Hindlimb muscle (tissue), 1 donor: ENCODE measurements at regions not wholly inside any gene's neighbourhood (a gene's known extent, or its start where the extent isn't known, plus 50 kb on each side); places are given as distances from the start of the nearest gene placed in this dataset.
"Not testable (repeated sequence)": the region's sequence is repeated elsewhere in the genome, so short reads cannot be mapped to it uniquely, and the experiment has no call there.

Experiments used
- DNase-seq: peaks from one replicate; pipeline ENCODE4 v3.0.0-alpha.2; 2013

GRCh38 chr4:178192611-178193010 lies 750.4 kb upstream of the AGA start:
- DNase-seq: no peak

- DNase-seq: no peak
Observed at GRCh38 chr4:178196751-178197374, 754.6 kb upstream of the AGA start.

- no peak for DNase-seq
Observed at GRCh38 chr4:178198691-178199090, 756.5 kb upstream of the AGA start.

DNA sequence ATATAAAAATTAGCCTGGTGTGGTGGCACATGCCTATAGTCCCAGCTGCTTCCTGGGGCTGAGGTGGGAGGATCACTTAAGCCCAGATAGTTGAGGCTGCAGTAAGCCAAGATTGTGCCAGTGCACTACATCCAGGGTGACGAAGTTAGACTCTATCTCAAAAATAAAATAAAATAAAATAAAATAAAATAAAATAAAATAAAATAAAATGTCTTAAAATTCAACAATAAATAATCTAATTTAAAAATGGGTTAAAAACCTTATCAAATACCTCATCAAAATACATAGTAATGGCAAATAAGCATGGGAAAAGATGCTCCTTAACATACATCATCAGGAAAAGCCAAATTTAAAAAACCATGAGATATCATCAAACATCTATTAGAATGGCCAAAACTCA lies 760.2 kb upstream of the AGA start:
- no peak for DNase-seq

DNA sequence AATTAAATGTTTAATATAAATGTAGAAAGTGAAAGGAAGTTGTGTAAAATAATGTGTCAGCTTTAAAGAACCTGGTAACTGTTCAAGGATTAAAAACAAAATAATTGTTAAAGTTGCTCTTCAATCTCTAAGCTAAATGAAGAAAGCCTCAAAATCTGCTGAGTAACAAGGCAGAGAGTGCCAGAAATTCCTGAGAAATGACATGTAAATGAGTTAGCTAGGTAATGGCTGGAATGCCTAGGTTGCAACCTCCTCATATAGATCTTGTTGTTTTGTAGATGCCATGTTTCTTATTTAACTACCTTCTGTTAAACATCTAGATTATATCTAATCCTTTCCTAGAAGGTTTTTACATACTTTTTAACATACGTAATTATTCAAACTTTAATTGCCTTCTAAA lies 763.6 kb upstream of the AGA start:
- no peak for DNase-seq

DNA sequence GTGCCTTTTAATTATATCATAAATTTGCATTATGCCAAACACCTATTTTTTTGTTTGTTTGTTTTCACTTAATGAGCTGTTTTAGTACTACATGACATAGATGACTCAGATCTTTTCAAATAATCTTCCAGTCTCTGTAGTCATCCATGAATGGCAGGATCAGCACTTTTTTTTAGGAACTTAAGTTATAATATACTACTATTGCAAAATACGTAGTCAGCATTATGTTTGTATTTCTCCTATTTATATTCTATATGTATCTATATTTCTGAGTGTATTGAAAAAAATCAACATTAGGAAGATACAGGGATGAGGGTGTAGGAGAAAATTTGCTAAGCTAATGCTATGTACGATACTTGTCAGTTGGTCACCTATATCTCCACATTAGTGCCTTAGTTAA lies 773.1 kb upstream of the AGA start:
- no peak for DNase-seq

DNA sequence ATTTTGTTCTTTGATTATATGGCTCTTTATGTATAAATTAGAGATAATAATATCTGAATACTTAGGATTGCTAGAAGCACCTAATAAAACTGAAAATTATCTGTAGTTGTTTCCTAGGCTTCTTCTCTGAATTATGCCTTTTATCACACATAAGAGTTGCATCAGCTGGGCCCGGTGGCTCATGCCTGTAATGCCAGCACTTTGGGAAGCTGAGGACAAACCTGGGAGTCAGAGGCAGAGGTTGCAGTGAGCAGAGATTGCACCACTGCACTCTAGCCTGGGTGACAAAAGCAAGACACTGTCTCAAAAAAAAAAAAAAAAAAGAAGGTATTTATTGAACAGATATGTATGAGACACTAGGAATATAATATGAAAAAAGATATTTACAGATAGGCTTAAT lies 773.5 kb upstream of the AGA start:
- DNase-seq: no peak

DNA sequence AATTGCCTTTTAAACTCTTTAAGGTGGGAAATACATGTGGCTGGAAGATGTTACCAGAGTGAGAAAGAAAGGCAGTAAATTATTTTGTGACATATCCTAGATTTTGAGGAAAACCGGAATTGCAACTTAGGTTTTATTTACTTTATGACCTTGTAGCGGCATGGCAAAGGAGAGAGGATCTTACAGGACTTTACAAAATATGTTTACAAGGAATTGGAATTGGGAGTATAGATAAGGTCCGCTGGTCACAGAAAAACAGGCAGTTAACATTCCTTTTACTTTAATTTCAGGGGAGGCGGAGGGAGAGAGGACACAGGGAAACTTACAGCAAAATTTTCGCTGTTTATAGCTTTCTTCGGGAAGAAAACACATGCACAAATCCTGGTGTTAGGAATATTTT lies 784.2 kb upstream of the AGA start:
- not testable (repeated sequence) for DNase-seq

DNA sequence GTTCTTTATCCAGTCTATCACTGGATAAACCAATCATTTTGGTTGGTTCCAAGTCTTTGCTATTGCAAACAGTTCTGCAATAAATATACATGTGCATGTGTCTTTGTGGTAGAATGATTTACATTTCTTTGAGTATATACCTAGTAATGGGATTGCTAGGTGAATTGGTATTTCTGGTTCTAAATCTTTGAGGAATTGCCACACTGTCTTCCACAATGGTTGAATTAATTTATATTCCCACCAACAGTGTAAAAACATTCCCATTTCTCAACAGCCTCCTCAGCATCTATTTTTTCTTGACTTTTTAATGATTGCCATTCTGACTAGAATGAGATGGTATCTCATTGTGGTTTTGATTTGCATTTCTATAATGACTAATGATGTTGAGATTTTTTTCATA lies 791.7 kb upstream of the AGA start:
- DNase-seq: no peak

DNA sequence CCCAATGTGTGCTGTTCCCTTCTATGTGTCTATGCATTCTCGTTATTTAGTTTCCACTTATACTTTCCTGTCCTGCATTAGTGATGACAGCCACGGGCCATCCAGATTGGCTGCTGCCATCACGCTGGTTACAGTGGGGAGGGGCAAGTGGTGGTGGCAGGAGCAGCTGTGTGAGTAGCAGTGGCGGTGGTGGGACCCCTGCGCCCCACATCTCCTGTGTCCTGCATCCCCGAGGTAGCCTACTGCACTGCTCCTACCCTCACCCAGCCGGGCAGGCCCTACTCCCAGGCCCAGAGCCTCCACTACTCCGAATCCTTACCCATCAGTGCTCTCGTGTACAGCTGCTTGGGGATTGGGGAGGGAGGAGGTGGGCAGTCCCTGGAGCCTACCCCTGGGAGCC lies 798.7 kb upstream of the AGA start:
- DNase-seq: no peak

GRCh38 chr4:178241601-178242118 lies 799.4 kb upstream of the AGA start:
- DNase-seq: no peak

- no peak for DNase-seq
Observed at GRCh38 chr4:178242655-178243054, 800.4 kb upstream of the AGA start.

DNA sequence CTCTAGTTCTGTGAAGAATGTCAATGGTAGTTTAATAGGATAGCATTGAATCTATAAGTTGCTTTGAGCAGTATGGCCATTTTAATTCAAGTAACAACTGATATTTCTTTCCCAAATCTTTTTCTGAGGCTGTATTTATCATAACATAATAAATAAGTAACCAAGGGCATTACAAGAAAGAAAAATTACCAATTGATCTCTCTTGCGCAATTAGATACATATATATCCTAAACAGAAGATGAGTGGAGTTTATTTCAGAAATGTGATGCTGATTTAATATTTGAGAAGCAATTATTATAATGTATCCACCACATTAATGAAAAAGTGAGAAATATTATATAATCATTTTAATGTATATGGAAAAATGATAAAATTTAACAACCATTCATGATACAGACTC lies 802.5 kb upstream of the AGA start:
- DNase-seq: no peak

DNA sequence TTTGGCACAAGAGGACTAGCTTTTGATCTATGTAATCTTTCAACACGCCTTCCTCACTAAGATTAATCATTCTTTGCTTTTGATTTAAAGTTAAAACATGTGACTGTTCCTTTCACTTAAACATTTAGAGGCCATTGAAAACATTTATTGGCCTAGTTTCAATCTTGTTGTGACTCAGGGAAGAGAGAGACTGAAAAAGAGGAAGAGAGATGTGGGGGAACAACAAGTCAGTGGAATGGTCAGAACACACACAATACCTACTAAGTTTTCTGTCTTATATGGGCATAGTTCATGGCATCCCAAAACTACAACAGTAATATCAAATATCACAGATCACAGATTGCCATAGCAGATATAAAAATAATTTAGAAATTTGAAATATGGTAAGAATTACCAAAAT lies 812.9 kb upstream of the AGA start:
- DNase-seq: no peak

DNA sequence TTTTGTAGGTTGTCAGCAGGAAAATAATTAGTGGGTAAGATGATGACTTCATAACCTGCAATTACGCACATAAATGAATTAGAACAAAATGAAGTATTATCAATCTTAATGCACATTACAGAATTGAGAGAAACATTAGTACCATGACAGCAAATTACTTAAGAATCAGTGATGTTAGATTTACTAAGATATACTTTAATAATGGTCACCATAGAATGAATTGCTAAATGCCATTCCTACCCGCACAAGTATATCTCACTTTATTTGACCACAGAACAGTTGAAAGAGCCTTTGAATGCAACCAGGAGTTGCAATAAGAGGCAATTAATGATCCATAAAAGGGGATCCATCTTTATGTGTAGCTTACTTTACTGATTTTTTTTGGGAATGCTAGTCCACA lies 816.4 kb upstream of the AGA start:
- DNase-seq: no peak

- no peak for DNase-seq
Observed at GRCh38 chr4:178259566-178259965, 817.3 kb upstream of the AGA start.

DNA sequence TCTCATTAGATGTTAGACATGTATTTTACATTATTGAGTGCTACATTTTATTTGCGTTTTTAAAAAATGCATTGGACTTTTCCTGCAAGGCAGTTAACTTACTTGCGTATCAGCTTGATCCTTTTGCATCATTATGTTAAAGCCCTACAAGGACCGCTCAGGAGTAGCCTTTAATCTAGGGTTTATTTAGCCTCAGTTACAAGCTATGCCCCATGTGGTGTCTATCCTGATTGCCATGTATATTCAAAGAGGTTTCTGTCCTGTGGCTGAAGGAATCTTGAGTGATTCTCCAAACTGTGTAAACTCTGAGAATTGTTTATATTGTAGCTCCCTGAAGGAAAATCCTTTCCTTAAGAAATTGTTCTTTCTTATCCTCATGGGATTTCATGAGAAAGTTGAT lies 821.8 kb upstream of the AGA start:
- no peak for DNase-seq

GRCh38 chr4:178271386-178271785 lies 829.1 kb upstream of the AGA start:
- no peak for DNase-seq

GRCh38 chr4:178273168-178273567 lies 830.9 kb upstream of the AGA start:
- DNase-seq: no peak

- no peak for DNase-seq
Observed at GRCh38 chr4:178275671-178276360, 833.6 kb upstream of the AGA start.

DNA sequence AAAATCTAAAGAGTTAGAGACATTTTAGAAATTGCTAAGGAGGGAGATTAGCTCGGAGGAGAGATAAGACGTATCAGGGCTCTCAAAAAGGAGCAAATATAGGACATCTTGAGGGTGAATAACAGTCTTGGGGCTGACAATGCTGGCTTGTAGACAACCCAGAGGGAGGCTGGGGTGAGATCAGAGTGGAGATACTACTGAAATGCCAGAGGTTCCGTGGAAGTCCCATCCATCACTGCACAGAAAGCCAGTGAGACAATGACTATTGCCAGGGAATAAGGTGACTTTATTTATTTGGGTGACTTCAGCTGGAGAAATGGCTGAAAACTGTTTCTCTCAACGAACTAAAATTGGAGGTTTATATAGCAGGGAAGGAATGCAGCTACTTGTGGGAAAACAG lies 838.1 kb upstream of the AGA start:
- DNase-seq: no peak

DNA sequence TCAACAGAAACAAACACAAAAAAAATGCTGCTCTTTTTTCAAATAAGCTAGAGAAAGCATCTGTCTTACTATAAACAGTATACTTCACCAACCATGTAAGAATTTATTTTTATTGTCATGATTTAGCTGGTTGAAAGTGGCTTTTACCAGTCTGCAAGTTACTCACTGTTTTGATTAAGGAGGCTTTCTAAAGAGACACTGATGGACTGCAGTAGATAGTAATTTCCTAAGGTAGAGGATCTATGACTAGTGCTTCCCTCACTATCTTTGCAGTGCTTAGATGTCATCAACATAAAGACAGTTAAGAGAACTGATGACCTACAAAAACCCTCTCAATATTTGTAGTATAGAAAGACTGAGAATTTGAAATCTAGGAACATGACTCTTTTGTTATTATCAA lies 846.2 kb upstream of the AGA start:
- no peak for DNase-seq

- DNase-seq: no peak
Observed at GRCh38 chr4:178293601-178294000, 851.4 kb upstream of the AGA start.

- DNase-seq: no peak
Observed at GRCh38 chr4:178296669-178297068, 854.4 kb upstream of the AGA start.

DNA sequence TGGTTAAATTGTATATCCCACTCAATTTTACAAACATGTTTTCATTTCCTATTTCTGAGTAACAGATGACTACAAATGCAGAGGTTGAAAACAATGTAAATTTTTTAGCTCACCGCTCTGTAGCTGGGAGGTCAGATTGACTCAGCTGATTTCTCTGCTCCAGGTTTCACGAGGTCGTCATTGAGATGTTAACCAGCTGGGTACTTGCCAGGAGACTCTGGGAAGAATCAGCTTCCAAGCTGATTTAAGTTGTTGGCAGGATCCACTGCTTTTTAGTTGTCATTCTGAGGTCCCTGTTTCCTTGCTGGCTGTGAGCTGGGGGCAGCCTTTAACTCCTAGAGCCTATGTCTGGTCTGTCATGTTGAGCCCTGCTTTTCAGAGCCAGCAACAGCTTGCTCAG lies 864.3 kb upstream of the AGA start:
- no peak for DNase-seq
